Kidney tubule cell (primary cell): ENCODE measurements at regions not wholly inside any gene's neighbourhood (a gene's known extent, or its start where the extent isn't known, plus 50 kb on each side); places are given as distances from the start of the nearest gene placed in this dataset.
A peak's percentile ranks its signal among the peaks of the same experiment; 100 is the strongest.

Experiments used
- DNase-seq: peaks from one replicate; pipeline ENCODE4 v3.0.0-alpha.2; 2018; ENCODE audit warnings: low spot score

- DNase-seq: peak; percentile 74
Observed at GRCh38 chrX:139290310-139290709, 240.2 kb upstream of the F9 start.

- DNase-seq: no peak
Observed at GRCh38 chrX:139287155-139287924, 243.2 kb upstream of the F9 start.

GRCh38 chrX:139286342-139286741 lies 244.2 kb upstream of the F9 start:
- no peak for DNase-seq

GRCh38 chrX:139267851-139268250 lies 262.7 kb upstream of the F9 start:
- DNase-seq: no peak

- peak; percentile 45 for DNase-seq
Observed at GRCh38 chrX:139246295-139246694, 284.2 kb upstream of the F9 start.

GRCh38 chrX:139237141-139237540 lies 293.4 kb upstream of the F9 start:
- no peak for DNase-seq

GRCh38 chrX:139234898-139235297 lies 295.6 kb upstream of the F9 start:
- DNase-seq: no peak

GRCh38 chrX:139224953-139225665 lies 305.4 kb upstream of the F9 start:
- DNase-seq: no peak

GRCh38 chrX:139222511-139223200 lies 307.9 kb upstream of the F9 start:
- DNase-seq: no peak

GRCh38 chrX:139213241-139213709 lies 317.3 kb upstream of the F9 start:
- DNase-seq: no peak

GRCh38 chrX:139211568-139212182 lies 318.9 kb upstream of the F9 start:
- DNase-seq: no peak

- DNase-seq: no peak
Observed at GRCh38 chrX:139209342-139209741, 321.2 kb upstream of the F9 start.

- DNase-seq: no peak
Observed at GRCh38 chrX:139207655-139208054, 322.9 kb upstream of the F9 start.

- DNase-seq: no peak
Observed at GRCh38 chrX:139206914-139207313, 323.6 kb upstream of the F9 start.

- DNase-seq: peak; percentile 68
Observed at GRCh38 chrX:139204898-139205667, 325.5 kb upstream of the F9 start.

- no peak for DNase-seq
Observed at GRCh38 chrX:139204571-139204897, 326.0 kb upstream of the F9 start.

GRCh38 chrX:139203651-139204570 lies 326.6 kb upstream of the F9 start:
- DNase-seq: peak; percentile 35

GRCh38 chrX:139202742-139203420 lies 327.7 kb upstream of the F9 start:
- no peak for DNase-seq

GRCh38 chrX:139201924-139202323 lies 328.6 kb upstream of the F9 start:
- DNase-seq: peak; percentile 29

GRCh38 chrX:139200793-139201192 lies 329.7 kb upstream of the F9 start:
- DNase-seq: no peak
